ENCODE measurements at regions not wholly inside any gene's neighbourhood (a gene's known extent, or its start where the extent isn't known, plus 50 kb on each side); places are given as distances from the start of the nearest gene placed in this dataset.

- no peak for ATAC-seq
- Histone ChIP-seq H3K36me3 (no peaks in the 10 kb centered on the region), H3K27ac (no peak overlapping the region), H3K9me3 (no peaks in the 10 kb centered on the region), H3K4me1 (no peaks in the 10 kb centered on the region), H3K27me3 (no peaks in the 10 kb centered on the region), H3K4me3 (no peak overlapping the region)
- intact Hi-C loops (cut with DNase I) = no loop called here
- no peak for TF ChIP-seq CTCF (IDR thresholded peaks at IDR 0.05)
- DNase-seq = no peak
Measured at GRCh38 chr4:177692907-177693306, 250.7 kb upstream of the AGA start.

GRCh38 chr4:177696438-177696966 lies 254.3 kb upstream of the AGA start:
- H3K4me3 ChIP-seq = no peak overlapping the region
- H3K9me3 ChIP-seq = no peaks in the 10 kb centered on the region
- H3K27ac ChIP-seq = no peak overlapping the region
- ATAC-seq (no peak), DNase-seq (no peak)
- intact Hi-C loops (cut with DNase I) = no loop called here
- no peaks in the 10 kb centered on the region for H3K27me3 ChIP-seq
- H3K36me3 ChIP-seq = no peaks in the 10 kb centered on the region
- no peak for TF ChIP-seq CTCF (IDR thresholded peaks at IDR 0.05)
- no peaks in the 10 kb centered on the region for H3K4me1 ChIP-seq

- no peak for TF ChIP-seq CTCF (IDR thresholded peaks at IDR 0.05)
- ATAC-seq (no peak), DNase-seq (no peak)
- Histone ChIP-seq H3K4me1 (no peaks in the 10 kb centered on the region), H3K27me3 (no peaks in the 10 kb centered on the region), H3K36me3 (no peaks in the 10 kb centered on the region), H3K27ac (no peak overlapping the region), H3K4me3 (no peak overlapping the region), H3K9me3 (no peaks in the 10 kb centered on the region)
- intact Hi-C loops (cut with DNase I) = no loop called here
Measured at GRCh38 chr4:177699365-177700213, 257.4 kb upstream of the AGA start.

GRCh38 chr4:177706916-177707315 lies 264.7 kb upstream of the AGA start:
- Histone ChIP-seq H3K9me3 (no peaks in the 10 kb centered on the region), H3K27ac (no peak overlapping the region), H3K27me3 (no peaks in the 10 kb centered on the region), H3K36me3 (no peaks in the 10 kb centered on the region), H3K4me3 (no peak overlapping the region), H3K4me1 (no peaks in the 10 kb centered on the region)
- ATAC-seq (no peak), DNase-seq (no peak)
- intact Hi-C loops (cut with DNase I) = no loop called here
- TF ChIP-seq CTCF (IDR thresholded peaks at IDR 0.05) = no peak

GRCh38 chr4:177713454-177713853 lies 271.2 kb upstream of the AGA start:
- ATAC-seq (no peak), DNase-seq (no peak)
- no peaks in the 10 kb centered on the region for H3K4me1 ChIP-seq
- no peaks in the 10 kb centered on the region for H3K9me3 ChIP-seq
- H3K27ac ChIP-seq = no peak overlapping the region
- H3K36me3 ChIP-seq = no peaks in the 10 kb centered on the region
- H3K4me3 ChIP-seq = no peak overlapping the region
- intact Hi-C loops (cut with DNase I) = no loop called here
- TF ChIP-seq CTCF (IDR thresholded peaks at IDR 0.05) = no peak
- H3K27me3 ChIP-seq = no peaks in the 10 kb centered on the region
